Hepatic stellate cell (primary cell): ENCODE measurements at regions not wholly inside any gene's neighbourhood (a gene's known extent, or its start where the extent isn't known, plus 50 kb on each side); places are given as distances from the start of the nearest gene placed in this dataset.
"Not testable (repeated sequence)": the region's sequence is repeated elsewhere in the genome, so short reads cannot be mapped to it uniquely, and the experiment has no call there.

Experiments used
- DNase-seq: peaks from one replicate; pipeline ENCODE4 v3.0.0; 2011; ENCODE audit warnings: low spot score

DNA sequence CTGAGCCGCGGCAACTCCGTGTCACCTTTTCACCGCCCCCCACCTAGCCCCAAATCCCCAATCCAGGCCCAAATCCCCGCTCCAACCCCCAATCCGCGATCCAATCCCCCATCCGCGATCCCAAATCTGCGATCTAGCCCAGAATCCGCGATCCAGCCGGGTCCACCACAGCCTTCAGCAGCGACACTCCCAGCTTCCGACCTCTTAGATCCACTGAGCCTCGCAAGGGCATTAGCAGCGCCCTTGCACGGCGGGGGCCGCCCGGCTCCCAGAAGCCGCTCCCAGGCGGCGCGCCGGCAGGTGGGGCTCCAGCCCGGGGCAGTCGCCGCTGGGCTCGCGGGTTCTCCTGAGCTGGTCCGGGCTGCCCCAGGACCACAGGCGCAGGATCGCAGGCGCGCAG, 116.1 kb upstream of the TPTE start:
- not testable (repeated sequence) for DNase-seq

DNA sequence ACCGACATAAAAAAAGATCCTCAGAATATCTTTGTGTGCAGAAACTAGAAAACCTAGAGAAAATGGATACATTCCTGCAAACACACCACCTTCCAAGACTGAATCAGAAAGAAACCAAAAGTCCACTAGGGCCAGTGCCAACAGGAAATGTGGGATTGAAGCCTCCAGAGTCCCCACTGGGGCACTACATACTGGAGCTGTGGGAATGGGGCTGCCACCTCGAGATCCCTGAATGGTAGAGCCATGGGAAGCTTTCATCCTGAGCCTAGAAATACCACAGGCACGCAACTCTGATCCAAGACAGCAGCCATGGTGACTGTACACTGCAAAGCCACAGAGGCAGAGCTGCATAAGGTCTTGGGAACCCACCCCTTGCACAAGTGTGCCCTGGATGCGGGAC, 111.6 kb upstream of the TPTE start:
- DNase-seq, result not testable (repeated sequence)

DNA sequence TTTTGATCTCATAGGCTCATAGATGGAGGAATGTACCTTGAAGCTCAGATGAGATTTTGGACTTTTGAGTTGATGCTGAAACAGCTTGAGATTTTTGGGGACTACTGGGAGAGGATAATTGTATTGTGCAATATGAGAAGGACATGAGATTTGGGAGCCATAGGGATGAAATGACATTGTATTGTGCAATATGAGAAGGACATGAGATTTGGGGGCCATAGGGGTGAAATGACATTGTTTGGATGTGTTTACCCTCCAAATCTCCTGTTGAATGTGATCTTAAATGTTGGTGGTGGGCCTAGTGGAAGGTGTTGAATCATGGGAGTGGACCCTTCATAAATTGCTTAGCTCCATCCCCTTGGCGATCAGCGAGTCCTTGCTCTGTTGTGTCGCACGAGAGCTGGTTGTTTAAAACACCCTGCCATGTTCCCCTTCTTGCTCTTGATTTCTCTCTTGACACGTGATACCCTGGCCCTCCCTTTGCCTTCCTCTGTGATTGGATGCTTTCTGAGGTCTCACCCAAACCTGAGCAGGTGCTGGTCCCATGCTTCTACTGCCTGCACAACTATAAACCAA, 110.9 kb upstream of the TPTE start:
- DNase-seq, result not testable (repeated sequence)

DNA sequence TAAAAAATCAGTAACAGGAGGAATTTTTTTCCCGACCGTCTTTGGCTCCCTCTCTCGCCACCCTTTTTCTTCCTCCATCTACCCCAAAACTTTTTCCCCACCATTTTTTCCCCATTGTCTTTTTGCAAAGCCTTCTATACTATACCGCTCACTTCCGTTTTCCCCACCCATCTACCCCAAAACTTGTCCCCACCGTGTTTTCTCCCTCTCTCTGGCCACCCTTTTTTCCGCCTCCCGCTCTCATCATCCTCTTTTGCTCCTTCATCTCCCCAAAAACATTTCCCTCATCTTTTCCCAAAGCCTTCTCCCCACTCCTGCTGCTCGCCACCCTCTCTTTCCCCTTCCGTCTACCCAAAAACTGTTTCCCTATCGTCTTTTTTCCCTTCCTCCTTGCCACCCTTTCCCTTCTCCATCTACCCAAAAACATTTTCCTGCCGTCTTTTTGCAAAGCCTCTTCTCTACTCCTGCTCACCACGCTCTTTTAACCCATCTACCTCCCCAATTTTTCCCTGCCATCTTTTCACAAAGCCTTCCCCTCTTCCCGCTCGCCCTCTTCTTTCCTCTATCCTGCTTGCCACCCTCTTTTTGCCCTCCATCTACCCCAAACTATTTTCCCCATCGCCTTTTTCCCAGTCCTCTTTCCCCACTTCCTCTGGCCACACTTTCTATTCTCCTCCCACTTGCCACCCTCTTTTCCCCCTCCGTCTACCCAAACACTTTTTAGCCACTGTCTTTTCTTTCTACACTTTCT, 109.4 kb upstream of the TPTE start:
- DNase-seq, result not testable (repeated sequence)

DNA sequence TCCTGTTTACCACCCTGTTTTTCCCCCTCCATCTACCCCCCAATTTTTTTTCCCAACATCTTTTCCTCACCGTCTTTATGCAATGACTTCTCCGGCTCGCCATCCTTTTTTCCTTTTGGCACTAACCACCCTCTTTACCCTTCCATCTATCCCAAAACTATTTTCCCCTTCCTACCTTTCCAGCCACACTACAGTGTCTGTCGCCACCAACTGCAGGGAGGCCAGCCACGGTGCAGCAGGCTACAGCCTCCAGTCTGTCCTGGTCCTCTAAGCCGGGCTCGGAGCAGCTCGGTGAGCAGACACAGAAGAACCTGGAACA, 108.5 kb upstream of the TPTE start:
- not testable (repeated sequence) for DNase-seq

DNA sequence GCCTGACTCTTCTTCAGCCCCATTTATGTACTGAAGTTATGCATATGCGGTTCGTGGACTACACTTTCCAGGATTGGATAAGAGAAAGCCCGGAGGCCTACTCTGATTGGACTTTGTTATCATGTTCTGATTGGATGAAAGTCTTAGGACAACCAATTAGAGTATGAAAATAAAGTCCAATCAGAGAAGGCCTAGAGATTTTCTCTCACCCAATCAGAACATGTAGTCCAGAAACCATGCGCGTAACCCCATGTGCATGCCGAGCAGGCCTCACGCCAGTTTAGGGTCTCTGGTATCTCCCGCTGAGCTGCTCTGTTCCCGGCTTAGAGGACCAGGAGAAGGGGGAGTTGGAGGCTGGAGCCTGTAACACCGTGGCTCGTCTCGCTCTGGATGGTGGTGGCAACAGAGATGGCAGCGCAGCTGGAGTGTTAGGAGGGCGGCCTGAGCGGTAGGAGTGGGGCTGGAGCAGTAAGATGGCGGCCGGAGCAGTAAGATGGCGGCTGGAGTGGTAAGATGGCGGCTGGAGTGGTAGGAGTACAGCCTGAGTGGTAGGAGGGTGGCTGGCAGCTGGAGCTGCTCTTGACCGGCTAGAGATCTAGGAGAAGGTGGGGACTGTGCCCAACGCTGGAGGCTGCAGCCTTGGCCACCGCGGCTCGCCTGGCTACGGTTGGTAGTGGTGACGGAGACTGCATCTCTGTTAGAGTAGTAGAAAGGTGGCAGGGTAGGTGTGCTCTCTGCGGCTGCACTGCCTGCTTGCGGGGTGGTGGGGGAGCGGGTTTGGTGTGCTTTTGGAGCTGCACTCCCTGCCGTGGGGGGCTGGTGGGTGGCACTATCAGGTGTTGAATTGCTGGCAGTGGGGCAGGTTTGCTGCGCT, 107.9 kb upstream of the TPTE start:
- not testable (repeated sequence) for DNase-seq

DNA sequence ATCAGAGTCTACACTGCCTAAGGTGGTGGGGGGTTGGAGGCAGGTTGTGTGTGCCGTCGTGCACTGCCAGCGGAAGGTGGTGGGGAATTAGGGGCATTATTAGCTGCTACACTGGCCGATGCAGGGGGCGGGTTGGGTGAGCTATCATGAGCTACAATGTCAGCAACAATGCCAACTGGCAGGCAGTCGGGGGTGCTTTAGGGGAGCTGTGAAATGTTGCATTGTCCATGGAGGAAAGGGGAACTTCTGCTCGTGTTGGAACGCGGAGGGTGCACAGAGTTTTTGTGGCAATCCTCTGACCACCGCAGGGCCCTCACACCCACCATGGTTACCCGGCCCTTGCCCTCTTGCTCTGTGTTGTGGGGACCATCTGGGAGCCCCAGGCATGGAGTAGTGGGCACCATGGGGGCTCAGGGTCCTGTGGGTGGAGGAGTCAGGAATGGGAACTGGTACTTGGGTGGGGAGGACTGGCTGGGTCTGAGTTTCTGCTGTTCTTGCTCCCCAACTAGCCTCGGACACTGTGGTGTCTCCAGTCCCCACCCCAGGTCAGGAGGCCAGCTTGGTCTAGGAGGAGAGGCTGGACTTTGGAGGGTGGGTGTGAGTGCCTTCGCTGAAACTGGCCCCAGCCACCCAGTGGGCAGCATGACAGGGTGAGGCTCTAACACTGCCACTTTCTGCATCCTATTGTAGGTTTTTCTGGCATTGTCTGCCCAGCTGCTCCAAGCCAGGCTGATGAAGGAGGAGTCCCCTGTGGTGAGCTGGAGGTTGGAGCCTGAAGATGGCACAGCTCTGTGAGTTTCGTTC, 107.1 kb upstream of the TPTE start:
- not testable (repeated sequence) for DNase-seq

DNA sequence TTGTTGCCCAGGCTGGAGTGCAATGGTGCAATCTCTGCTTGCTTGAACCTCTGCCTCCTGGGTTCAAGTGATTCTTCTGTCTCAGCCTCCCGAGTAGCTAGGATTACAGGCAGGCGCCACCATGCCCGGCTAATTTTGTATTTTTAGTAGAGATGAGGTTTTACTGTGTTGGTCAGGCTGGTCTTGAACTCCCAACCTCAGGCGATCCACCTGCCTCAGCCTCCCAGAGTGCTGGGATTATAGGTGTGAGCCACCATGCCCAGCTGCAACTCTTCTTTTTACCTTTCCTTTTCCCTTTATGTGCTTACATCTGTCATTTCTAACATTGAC, 106.5 kb upstream of the TPTE start:
- DNase-seq, result not testable (repeated sequence)

DNA sequence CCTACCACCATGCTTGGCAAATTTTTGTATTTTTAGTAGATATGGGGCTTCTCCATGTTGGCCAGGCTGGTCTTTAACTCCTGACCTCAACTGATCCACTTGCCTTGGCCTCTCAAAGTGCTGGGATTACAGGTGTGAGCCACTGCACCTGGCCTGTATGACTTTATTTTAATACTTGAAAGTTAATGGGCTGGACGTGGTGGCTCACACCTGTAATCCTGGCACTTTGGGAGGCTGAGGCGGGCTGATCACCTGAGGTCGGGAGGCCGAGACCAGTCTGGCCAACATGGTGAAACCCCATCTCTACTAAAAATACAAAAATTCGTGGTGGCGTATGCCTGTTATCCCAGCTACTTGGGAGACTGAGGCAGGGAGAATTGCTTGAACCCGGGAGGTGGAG, 105.9 kb upstream of the TPTE start:
- not testable (repeated sequence) for DNase-seq

DNA sequence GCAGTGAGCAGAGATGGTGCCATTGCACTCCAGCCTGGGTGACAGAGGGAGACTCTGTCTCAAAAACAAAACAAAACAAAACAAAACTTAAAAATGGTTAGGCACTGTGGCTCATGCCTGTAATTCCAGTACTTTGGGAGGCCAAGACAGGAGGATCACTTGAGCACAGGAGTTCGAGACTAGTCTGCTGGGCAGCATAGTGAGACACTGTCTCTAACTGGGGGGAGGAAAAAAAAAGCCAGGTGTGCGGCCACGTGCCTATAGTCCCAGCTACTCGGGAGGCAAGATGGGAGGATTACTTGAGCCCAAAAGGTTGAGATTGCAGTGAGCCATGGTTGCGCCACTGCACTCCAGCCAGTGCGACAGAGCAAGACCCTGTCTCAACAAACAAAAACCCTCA, 105.5 kb upstream of the TPTE start:
- DNase-seq, result not testable (repeated sequence)

DNA sequence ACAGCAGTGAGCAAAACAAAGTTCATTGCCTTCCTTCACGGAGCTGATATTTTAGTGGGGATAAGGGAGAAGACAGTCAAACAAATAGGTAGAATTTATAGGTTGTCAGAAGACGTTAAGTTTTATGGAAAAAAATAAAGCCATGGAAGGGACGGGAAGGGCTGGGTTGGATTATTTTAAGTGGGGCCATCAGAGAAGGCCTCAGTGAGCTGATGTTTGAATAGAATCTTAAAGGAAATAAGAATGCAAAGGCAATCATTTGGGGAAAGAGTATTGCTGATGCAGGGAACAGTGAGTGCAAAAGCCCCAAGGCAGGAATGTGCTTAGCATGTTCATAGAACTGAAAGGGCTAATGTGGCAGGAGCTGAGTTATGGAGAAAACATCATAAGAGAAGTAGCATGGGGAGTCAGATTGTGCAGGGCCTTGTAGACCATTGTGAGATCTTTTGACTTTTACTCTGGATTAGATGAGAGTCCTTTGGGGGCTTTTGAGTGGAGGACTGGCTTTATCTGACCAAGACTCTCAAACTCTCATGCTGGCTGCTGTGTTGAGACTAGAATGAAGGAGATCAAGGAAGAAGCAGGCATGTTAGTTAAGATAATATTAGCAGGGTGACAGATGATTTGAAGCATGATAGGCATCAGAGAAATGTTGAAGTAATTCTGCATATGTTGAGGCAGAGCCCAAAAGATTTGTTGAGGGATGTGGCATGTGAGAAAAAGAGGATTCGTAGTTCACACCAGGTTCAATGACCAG, 104.5 kb upstream of the TPTE start:
- DNase-seq, result not testable (repeated sequence)

DNA sequence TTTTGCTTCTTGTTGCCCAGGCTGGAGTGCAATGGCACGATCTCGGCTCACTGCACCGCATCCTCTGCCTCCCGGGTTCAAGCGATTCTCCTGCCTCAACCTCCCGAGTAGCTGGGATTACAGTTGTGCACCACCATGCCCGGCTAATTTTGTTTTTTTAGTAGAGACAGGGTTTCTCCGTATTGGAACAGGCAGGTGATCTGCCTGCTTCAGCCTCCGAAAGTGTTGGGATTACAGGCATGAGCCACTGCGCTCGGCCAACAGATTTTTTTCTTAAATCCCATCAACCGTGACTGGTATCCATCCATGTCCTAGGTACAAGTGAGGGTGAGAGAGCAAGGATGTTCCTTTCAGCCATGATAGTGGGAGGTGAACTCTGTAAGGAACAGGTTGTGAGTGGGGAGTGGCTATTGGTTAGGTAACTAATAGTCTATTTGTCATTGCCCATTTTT, 103.8 kb upstream of the TPTE start:
- not testable (repeated sequence) for DNase-seq

DNA sequence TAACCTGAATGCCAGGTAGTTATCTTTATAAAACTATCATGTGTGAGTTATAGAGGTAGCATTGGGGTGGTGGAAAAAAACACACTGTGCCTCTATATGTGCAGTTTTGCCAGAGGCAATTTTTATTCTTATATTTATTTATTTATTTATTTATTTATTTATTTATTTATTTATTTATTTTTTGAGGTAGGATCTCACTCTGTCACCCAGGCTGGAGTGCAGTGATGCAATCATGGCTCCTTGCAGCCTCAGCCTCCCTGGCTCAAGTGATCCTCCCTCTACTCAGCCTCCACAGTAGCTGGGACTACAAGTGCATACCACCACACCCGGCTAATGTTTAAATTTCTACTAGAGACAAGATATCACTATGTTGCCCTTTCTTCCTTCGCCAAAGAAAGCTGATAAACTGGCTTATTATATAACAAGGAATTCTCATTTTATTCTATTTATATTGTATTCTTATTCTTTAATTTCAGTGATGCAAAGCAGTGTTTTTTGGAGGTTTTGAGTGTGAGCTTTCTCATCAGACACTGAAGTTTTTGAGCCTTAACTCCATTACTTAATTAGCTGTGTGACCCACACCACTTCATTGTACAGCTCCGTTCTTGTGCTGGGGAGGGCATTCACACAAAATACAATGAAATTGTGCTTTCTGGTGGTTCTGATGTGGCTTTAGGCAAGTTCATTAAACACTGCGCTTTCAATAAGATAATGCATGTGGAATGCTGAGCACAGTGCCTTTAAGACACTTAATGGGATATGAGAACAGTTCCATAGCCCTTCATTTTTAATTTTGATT, 102.9 kb upstream of the TPTE start:
- not testable (repeated sequence) for DNase-seq

DNA sequence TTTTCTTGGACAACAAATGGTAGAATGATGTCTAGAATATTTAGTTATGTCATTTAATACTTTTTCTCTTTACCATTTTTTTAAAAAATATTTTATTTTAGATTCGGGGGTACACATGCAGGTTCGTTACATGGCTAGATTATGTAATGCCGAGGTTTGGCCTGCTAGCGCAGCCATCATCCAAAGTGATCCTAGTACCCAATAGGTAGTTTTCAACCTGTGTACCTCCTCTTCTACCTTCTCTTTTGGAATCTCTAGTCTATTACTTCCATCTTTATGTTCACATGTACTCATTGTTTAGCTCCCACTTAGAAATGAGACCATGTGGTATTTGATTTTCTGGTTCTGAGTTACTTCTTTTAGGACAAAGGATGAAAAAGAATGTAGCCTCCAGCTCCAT, 100.2 kb upstream of the TPTE start:
- DNase-seq, result not testable (repeated sequence)

DNA sequence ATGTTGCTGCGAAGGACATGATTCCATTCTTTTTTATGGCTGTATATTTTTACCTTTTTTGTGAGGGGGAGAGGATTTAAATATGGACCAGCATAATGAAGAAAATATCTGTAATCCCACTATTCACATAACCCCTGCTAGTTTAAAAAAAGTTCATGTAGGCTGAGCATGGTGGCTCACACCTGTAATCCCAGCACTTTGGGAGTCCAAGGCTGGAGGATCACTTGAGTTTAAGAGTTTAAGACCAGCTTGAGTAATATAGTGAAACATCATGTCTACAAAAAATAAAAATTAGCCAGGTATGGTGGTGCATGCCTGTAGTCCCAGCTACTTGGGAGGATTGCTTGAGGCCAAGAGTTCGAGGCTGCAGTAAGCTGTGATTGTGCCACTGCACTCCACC, 99.8 kb upstream of the TPTE start:
- DNase-seq, result not testable (repeated sequence)

DNA sequence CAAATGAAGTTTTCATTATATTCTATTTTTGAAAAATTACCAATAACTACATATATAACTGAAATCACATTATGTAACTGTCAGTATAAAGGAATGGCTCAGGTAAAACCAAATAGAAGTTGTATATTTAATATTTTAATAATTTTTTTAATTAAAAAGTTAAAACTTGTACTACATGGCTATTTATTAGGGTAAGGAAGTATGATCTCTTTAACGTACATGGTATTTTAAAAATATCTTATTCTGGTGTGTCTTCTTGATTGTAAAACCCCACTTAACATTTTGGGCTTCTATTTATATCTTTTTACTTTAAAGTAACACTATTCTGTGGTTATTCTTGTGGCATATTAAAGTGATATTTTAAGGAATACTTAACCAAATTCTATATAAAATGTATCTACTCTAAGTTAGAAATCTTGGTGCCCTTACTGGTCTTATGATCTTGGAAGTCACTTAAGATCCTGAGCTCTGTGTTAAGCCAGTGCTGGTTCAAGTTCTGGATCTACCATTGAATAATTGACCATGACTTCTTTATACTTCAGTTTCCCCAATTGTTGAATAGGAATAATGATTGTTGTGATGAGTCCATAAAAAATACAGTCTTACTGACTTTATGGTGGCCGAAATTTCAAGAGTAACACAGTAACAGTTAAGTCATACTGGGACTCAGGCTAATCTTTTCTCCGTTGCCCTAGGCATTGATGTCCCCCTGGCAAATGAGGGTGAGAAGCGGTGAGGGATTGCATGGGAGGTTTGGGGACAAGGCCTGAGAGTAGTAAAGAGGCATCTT, 97.1 kb upstream of the TPTE start:
- peak; percentile 14 for DNase-seq

DNA sequence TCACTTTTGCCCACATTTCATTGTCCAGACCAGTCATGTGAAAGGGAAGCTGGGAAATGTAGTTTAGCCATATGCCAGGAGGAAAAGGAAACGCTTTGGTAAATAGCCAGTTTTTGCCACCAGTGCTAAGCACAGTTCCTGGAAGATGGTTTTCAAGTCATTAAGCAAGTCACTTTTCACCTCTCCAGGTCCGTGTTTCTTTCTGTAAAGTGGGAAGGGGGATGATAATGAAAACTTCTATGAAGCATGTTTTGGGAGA, 96.6 kb upstream of the TPTE start:
- not testable (repeated sequence) for DNase-seq

DNA sequence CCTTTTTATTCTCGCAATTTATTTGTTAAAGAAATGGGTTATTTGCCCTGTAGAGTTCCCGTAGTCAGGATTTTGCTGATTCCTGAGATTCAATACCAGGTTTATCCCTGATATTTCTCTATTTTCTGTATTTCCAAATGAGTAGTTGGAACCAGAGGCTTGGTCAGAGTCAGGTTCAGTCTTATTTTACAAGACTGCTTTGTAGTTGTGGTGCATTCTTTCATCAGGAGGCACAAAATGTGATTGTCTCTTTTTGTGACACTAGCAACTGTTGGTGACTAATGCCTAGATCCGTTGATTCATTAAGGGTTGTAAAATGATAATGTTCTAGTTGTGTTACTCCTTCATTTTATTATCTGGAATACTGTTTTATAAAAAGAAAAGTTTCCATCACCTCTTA, 95.5 kb upstream of the TPTE start:
- no peak for DNase-seq

DNA sequence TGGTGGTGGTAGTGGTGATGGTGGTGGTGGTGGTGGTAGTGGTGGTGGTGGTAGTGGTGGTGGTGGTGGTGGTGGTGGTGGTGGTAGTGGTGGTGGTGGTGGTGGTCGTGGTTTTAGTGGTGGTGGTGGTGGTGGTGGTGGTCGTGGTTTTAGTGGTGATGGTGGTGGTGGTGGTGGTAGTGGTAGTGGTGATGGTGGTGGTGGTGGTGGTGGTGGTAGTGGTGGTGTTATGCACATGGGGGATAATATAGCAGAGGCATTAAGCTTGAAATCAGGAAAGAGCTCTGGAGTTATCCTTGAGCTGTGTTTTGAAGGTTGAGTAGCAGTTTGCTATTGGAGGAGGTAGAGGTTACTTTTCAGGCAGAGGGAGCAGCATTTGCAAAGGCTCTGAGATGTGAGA, 94.6 kb upstream of the TPTE start:
- not testable (repeated sequence) for DNase-seq

DNA sequence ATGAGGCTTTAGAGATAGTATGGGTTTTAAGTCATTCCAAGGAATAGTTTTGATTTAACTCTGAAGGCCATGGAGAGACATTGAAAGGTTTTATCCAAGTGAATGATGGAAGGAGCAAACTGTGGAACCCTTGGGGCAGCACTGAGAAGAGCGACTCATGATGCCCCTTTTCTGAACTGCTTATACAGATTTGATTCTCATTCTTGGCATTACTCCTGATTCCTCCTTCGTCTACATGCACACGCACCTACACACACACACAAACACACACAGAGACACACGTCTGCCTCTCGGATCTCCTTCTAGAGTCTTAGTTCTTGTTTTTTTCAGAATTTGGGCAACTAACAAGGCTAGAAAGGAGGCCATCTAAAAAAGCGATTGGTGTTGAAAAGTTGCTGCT, 94.1 kb upstream of the TPTE start:
- peak; percentile 7 for DNase-seq
